CD1c-positive myeloid dendritic cell (primary cell): ENCODE measurements at regions not wholly inside any gene's neighbourhood (a gene's known extent, or its start where the extent isn't known, plus 50 kb on each side); places are given as distances from the start of the nearest gene placed in this dataset.

Source experiments
- DNase-seq: peaks from one replicate; pipeline ENCODE4 v3.0.0-alpha.2; 2016; ENCODE audit errors: extremely low spot score

GRCh38 chr2:207449642-207450165 is 80.1 kb upstream of the CREB1 start:
- DNase-seq, result no peak

GRCh38 chr2:207450186-207450585 is 79.6 kb upstream of the CREB1 start:
- DNase-seq, result no peak

- no peak for DNase-seq
Observed at GRCh38 chr2:207458582-207458981, 71.2 kb upstream of the CREB1 start.

- DNase-seq, result peak; percentile 11
Observed at GRCh38 chr2:207459990-207460757, 69.6 kb upstream of the CREB1 start.

GRCh38 chr2:207463433-207463832 is 66.3 kb upstream of the CREB1 start:
- DNase-seq, result no peak

- DNase-seq, result no peak
Observed at GRCh38 chr2:207464007-207464406, 65.8 kb upstream of the CREB1 start.

- no peak for DNase-seq
Observed at GRCh38 chr2:207465894-207466293, 63.9 kb upstream of the CREB1 start.

GRCh38 chr2:207467716-207468347 is 61.9 kb upstream of the CREB1 start:
- DNase-seq, result no peak

GRCh38 chr2:207468488-207468887 is 61.3 kb upstream of the CREB1 start:
- DNase-seq, result no peak

- no peak for DNase-seq
Observed at GRCh38 chr2:207469451-207469850, 60.3 kb upstream of the CREB1 start.

- DNase-seq, result no peak
Observed at GRCh38 chr2:207469943-207470729, 59.6 kb upstream of the CREB1 start.

GRCh38 chr2:207471261-207471660 is 58.5 kb upstream of the CREB1 start:
- no peak for DNase-seq

- DNase-seq, result no peak
Observed at GRCh38 chr2:207472343-207473048, 57.3 kb upstream of the CREB1 start.

- DNase-seq, result peak; percentile 14
Observed at GRCh38 chr2:207473049-207473930, 56.5 kb upstream of the CREB1 start.

- no peak for DNase-seq
Observed at GRCh38 chr2:207473931-207474235, 55.9 kb upstream of the CREB1 start.

GRCh38 chr2:207474863-207475485 is 54.8 kb upstream of the CREB1 start:
- DNase-seq, result peak; percentile 81

GRCh38 chr2:207475546-207475945 is 54.2 kb upstream of the CREB1 start:
- no peak for DNase-seq

GRCh38 chr2:207477896-207478295 is 51.9 kb upstream of the CREB1 start:
- DNase-seq, result no peak

GRCh38 chr2:207478572-207478971 is 51.2 kb upstream of the CREB1 start:
- peak; percentile 45 for DNase-seq

GRCh38 chr2:207479198-207479785 is 50.5 kb upstream of the CREB1 start:
- no peak for DNase-seq
